ENCODE measurements at regions not wholly inside any gene's neighbourhood (a gene's known extent, or its start where the extent isn't known, plus 50 kb on each side); places are given as distances from the start of the nearest gene placed in this dataset.

DNA sequence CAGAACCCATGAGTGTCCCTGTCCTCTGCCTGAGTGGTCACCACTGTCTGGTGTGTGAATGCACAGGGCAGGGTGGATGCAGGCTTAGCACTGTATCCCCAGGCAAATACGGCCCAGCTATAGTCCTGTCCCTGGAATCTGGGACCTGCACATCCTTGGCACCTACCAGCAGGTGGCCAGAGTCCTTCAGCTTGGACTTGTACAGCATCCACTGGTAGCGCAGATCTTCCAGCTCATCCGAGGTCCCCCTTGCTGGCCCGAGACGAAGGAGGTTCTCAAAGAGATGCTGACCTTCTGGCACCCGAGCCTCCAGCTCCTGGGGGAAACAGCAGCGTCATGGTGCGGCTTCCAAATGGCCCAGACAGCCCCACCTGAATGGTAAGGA is 83.4 kb downstream of the SYNE3 start:
- Histone ChIP-seq H3K79me2 (ENCODE audit: low read length) (no peaks in the 10 kb centered on the region), H3K27ac (ENCODE audit: low read length) (no peak overlapping the region), H3K27me3 (ENCODE audit: low read depth, low read length) (no peaks in the 10 kb centered on the region), H4K20me1 (ENCODE audit: insufficient read depth, low read length) (no peaks in the 10 kb centered on the region), H2AFZ (ENCODE audit: low read depth, low read length) (no peak overlapping the region), H3K9ac (ENCODE audit: low read length) (no peak overlapping the region), H3K4me3 (ENCODE audit: low read length) (no peak overlapping the region), H3K4me2 (ENCODE audit: low read length) (no peak overlapping the region), H3K9me3 (ENCODE audit: insufficient read depth, low read length) (no peaks in the 10 kb centered on the region), H3K36me3 (replicated peaks; ENCODE audit: low read depth, low read length) (peaks cover 69% of the 10 kb centered on the region), H3K4me1 (ENCODE audit: low read length) (no peaks in the 10 kb centered on the region)
- TF ChIP-seq EZH2phosphoT487 (IDR thresholded peaks at IDR 0.05; ENCODE audit: low read depth) (no peak), CTCF (IDR thresholded peaks at IDR 0.05; ENCODE audit: low read depth, low read length) (0 out of 2 replicates have a peak, but pooled peaks have one; percentile 4)

DNA sequence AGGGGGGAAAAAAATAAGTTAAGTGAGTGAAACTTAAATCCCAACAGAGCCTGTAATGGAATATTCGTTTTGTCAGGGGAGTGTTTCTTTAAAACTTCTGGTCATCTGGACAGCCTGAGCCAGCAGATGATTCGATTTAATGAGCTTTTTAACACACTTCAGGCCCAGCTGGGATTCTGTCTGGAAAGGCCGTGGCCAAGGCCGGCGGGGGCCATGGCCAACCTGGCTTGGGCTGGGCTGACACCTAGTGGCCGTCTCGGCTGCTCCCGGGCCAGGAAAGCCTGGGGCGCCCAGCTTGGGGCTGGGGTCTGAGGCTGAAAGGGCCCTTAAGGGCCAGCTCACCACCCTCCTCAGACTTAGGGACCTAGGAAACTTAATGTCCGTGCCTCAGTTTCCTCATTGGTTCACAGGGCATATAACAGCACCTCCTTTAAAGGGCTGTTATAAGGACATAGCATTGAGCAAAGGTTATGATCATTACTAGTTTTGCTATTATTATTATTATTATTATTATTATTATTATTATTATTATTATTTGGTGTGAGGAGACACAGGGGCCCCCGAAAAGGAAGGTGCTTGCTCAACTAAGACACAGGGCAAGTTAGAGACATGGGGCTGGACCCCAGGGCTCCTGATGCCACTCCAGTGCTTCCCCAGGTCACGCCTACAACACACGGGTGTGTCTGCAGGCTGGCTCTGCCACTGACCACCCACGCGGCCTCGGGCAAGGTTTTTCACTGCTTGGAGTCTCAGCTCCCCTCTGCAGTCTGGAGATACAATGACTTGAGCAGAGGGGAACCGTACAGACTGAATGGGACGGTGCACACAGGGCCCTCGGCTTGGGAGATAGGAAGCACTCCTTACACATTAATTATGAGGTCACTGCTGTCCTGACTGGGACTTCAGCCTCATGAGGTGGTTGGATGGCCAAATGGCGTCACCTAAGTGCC is 84.0 kb downstream of the SYNE3 start:
- H2AFZ ChIP-seq (ENCODE audit: low read depth, low read length), result no peak overlapping the region
- TF ChIP-seq EZH2phosphoT487 (IDR thresholded peaks at IDR 0.05; ENCODE audit: low read depth), result no peak
- TF ChIP-seq CTCF (IDR thresholded peaks at IDR 0.05; ENCODE audit: low read depth, low read length), result peak; percentile 55
- no peak overlapping the region for H3K4me3 ChIP-seq (ENCODE audit: low read length)
- peaks cover 69% of the 10 kb centered on the region for H3K36me3 ChIP-seq (replicated peaks; ENCODE audit: low read depth, low read length)
- H3K27me3 ChIP-seq (ENCODE audit: low read depth, low read length), result no peaks in the 10 kb centered on the region
- no peak overlapping the region for H3K27ac ChIP-seq (ENCODE audit: low read length)
- no peaks in the 10 kb centered on the region for H3K79me2 ChIP-seq (ENCODE audit: low read length)
- H3K4me2 ChIP-seq (ENCODE audit: low read length), result no peak overlapping the region
- H3K4me1 ChIP-seq (ENCODE audit: low read length), result no peaks in the 10 kb centered on the region
- no peaks in the 10 kb centered on the region for H3K9me3 ChIP-seq (ENCODE audit: insufficient read depth, low read length)
- no peak overlapping the region for H3K9ac ChIP-seq (ENCODE audit: low read length)
- H4K20me1 ChIP-seq (ENCODE audit: insufficient read depth, low read length), result no peaks in the 10 kb centered on the region

DNA sequence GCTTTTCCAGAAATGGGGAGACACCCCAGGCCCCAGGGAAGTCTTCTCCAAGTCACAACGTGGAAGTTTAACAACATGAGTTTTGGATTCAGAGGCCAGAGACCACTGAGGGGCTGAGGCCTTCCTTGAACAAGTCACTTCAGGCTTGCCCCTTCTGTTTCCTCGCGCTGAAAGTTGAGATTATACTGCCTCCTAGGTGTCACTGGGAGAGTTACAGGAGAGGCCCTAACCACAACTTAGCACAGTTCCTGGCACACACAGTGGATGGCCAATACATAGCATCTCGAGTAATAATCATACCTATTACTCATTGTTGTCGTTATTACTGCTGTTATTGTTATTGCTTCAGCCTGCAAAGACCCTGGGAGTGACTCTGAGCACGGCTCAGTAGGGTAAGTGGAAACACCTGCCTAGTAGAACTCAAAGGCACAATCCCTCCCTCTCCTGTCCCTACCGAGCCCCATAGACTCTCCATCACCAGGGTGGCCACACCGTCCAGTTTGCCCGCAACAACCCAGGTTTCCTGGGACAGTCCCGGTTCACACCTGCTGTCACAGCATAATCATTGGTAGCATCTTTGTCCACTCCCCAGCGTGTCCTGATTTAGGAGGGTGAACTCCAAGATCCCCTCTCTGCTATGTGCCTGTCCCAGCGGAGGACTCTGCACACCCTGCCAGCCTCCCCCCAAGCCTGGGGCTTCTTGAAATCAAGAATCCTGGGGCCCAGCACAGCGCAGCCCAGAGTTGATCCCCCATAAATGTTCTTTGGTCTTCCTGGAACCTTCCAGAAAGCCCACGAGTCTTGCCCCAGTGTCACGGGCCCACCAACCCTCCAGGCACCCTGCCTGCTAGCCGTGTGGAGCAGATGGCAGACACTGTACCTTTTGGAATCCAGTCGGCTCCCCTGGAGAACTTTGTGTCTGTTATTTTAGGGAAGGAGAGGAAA is 85.0 kb downstream of the SYNE3 start:
- H3K9me3 ChIP-seq (ENCODE audit: insufficient read depth, low read length), result no peaks in the 10 kb centered on the region
- H4K20me1 ChIP-seq (ENCODE audit: insufficient read depth, low read length), result no peaks in the 10 kb centered on the region
- H3K79me2 ChIP-seq (ENCODE audit: low read length), result no peaks in the 10 kb centered on the region
- H3K27me3 ChIP-seq (ENCODE audit: low read depth, low read length), result no peaks in the 10 kb centered on the region
- no peaks in the 10 kb centered on the region for H3K4me1 ChIP-seq (ENCODE audit: low read length)
- H3K4me3 ChIP-seq (ENCODE audit: low read length), result no peak overlapping the region
- no peak overlapping the region for H3K9ac ChIP-seq (ENCODE audit: low read length)
- TF ChIP-seq EZH2phosphoT487 (IDR thresholded peaks at IDR 0.05; ENCODE audit: low read depth), result no peak
- TF ChIP-seq CTCF (IDR thresholded peaks at IDR 0.05; ENCODE audit: low read depth, low read length), result peak; percentile 47
- H3K4me2 ChIP-seq (ENCODE audit: low read length), result no peak overlapping the region
- H3K36me3 ChIP-seq (replicated peaks; ENCODE audit: low read depth, low read length), result peaks cover 59% of the 10 kb centered on the region
- H2AFZ ChIP-seq (ENCODE audit: low read depth, low read length), result no peak overlapping the region
- H3K27ac ChIP-seq (ENCODE audit: low read length), result no peak overlapping the region

DNA sequence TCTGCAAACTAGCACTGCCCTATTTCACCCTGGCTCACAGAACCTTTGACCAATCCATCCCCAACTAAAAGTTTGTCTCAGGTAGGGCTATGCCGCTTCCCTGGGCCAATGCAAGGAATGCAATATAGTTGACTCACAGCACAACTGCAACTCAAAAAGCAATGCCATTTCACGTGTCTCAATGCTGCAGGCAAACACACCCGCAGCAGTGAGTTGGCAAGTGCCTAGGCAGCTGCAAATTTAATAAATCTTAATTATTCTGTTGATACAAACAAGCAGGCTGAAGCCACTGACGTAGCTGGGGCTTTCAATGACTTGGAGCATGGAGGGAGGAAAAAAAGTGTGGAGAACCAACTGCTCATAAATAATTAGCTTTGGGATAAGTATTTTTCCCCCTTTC is 87.9 kb downstream of the SYNE3 start:
- TF ChIP-seq CTCF (IDR thresholded peaks at IDR 0.05; ENCODE audit: low read depth, low read length), result no peak
- no peak for TF ChIP-seq EZH2phosphoT487 (IDR thresholded peaks at IDR 0.05; ENCODE audit: low read depth)
- Histone ChIP-seq H3K4me2 (ENCODE audit: low read length) (no peak overlapping the region), H3K9me3 (ENCODE audit: insufficient read depth, low read length) (no peaks in the 10 kb centered on the region), H3K27ac (ENCODE audit: low read length) (no peak overlapping the region), H3K9ac (ENCODE audit: low read length) (no peak overlapping the region), H2AFZ (ENCODE audit: low read depth, low read length) (no peak overlapping the region), H3K4me3 (ENCODE audit: low read length) (no peak overlapping the region), H3K36me3 (replicated peaks; ENCODE audit: low read depth, low read length) (peaks cover 50% of the 10 kb centered on the region), H3K4me1 (ENCODE audit: low read length) (no peaks in the 10 kb centered on the region), H4K20me1 (ENCODE audit: insufficient read depth, low read length) (no peaks in the 10 kb centered on the region), H3K79me2 (ENCODE audit: low read length) (no peaks in the 10 kb centered on the region), H3K27me3 (ENCODE audit: low read depth, low read length) (no peaks in the 10 kb centered on the region)
